H1 (cell line): ENCODE measurements at regions not wholly inside any gene's neighbourhood (a gene's known extent, or its start where the extent isn't known, plus 50 kb on each side); places are given as distances from the start of the nearest gene placed in this dataset.

Source experiments
- ASH2L ChIP-seq: fragments of 200-600, 300-600 bp; sonication (generic); IDR thresholded peaks from one replicate; pipeline ENCODE4 v1.7.1; 2017; ENCODE audit warnings: low read length
- ATF2 ChIP-seq: IDR thresholded peaks from 2 replicates; pipeline ENCODE4 v1.6.1; 2012; ENCODE audit warnings: low read length, inconsistent platforms
- PHF8 ChIP-seq: fragments of 200-600 bp; sonication (generic); conservative IDR thresholded peaks from 2 replicates; pipeline ENCODE4 v1.7.1; 2012; ENCODE audit warnings: low read depth, mild to moderate bottlenecking, inconsistent platforms, low read length, moderate library complexity
- TCF12 ChIP-seq: IDR thresholded peaks from 2 replicates; pipeline ENCODE4 v1.6.1; 2011; ENCODE audit warnings: low read depth, mild to moderate bottlenecking, low read length
- TF ChIP-seq, protein P1 (sequence below): IDR thresholded peaks from 2 replicates; pipeline ENCODE4 v1.6.1; 2012; ENCODE audit warnings: inconsistent platforms

DNA sequence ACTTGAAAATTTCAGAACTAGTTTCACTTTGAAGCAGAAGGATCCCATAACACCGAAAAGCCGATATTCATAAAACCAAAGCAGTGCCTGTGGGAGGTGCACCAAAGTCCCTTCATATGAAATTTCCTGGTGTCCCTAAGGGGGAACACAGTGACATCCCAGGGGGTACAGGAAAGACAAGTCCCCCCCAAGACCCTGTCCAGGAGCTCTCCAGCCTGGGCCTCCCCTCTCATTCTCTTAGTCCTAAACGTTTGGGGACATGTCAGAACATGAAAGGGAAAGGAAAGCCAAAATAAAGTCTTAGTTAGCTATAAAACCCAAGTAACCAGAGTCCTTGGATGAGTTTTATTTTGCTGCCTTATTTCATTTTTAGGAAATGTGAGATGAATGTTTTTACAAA is 56.6 kb downstream of the MRPL57 start (continued):
- TF ChIP-seq, protein P1, sequence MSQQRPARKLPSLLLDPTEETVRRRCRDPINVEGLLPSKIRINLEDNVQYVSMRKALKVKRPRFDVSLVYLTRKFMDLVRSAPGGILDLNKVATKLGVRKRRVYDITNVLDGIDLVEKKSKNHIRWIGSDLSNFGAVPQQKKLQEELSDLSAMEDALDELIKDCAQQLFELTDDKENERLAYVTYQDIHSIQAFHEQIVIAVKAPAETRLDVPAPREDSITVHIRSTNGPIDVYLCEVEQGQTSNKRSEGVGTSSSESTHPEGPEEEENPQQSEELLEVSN, result no peak
- no peak for TF ChIP-seq ATF2
- TF ChIP-seq PHF8, result no peak
- no peak for TF ChIP-seq ASH2L
- no peak for TF ChIP-seq TCF12
